ENCODE measurements at regions not wholly inside any gene's neighbourhood (a gene's known extent, or its start where the extent isn't known, plus 50 kb on each side); places are given as distances from the start of the nearest gene placed in this dataset.

DNA sequence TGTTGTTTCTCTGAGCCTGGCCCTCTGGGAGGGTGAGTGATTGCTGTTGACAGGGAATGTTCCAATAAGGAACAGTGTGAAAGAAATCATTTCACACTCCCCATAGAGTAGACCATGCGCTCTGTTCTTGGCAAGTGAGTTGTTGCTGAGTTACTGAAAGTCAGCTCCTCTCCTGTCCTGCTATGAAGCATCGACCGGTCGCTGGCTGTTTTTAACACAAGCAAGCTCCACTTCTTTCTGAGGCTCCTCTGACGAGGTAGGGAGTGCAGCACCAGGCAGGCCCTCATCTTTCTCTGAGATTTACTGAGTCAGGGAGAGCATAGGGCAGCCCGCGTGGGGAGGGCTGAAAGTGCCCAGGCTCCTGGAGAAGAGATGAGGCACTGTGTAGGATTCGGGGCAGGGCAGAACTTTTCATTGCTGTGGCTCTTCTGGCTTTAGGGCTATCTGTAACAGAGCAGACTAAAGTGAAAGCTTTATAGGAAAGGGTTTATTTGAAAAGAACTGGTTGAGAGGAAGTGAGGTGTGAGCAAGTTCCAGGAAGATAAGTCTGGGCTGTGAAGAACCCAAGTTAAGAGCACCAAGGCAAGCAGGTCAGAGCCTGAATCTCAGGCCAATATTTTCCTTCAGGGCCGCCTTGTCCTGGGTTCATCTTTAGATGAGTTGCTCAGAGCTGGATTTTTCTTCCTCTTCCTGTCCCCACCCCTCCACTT is 332.2 kb downstream of the CCSER2 start:
- TF ChIP-seq EZH2 (IDR thresholded peaks at IDR 0.05; ENCODE audit: insufficient read depth, low read length) (no peak), CTCF (IDR thresholded peaks at IDR 0.05; ENCODE audit: insufficient read depth, low read depth, low read length) (no peak)
- no peaks in the 10 kb centered on the region for H3K27me3 ChIP-seq (ENCODE audit: insufficient read depth, low read length)
- H3K4me2 ChIP-seq (ENCODE audit: low read length), result no peak overlapping the region
- no peaks in the 10 kb centered on the region for H3K36me3 ChIP-seq (ENCODE audit: insufficient read depth, low read length)
- FAIRE-seq (no peak), DNase-seq (ENCODE audit: low read depth) (no peak)
- peaks cover 23% of the 10 kb centered on the region for H3K27me3 Mint-ChIP-seq (ENCODE audit: low read depth, unreplicated experiment)
- no peaks in the 10 kb centered on the region for H3K4me1 Mint-ChIP-seq (ENCODE audit: low read depth, unreplicated experiment)
- no peaks in the 10 kb centered on the region for H3K79me2 ChIP-seq (ENCODE audit: insufficient read depth, low read length)
- H3K27ac ChIP-seq (ENCODE audit: low read depth, low read length), result no peak overlapping the region
- H4K20me1 ChIP-seq (ENCODE audit: insufficient read depth, low read length), result no peaks in the 10 kb centered on the region
- H3K4me1 ChIP-seq (ENCODE audit: insufficient read depth, low read length), result no peaks in the 10 kb centered on the region
- no peak overlapping the region for H3K4me3 ChIP-seq (ENCODE audit: insufficient read depth, low read depth, low read length)
- no peaks in the 10 kb centered on the region for H3K36me3 Mint-ChIP-seq (ENCODE audit: low read depth, unreplicated experiment)
- H3K27ac Mint-ChIP-seq (ENCODE audit: unreplicated experiment), result no peak overlapping the region
- H2AFZ ChIP-seq (ENCODE audit: low read depth, low read length), result no peak overlapping the region
- H3K9ac ChIP-seq (ENCODE audit: low read length), result no peak overlapping the region
- no peaks in the 10 kb centered on the region for H3K9me3 ChIP-seq (ENCODE audit: insufficient read depth, low read depth, low read length)
- no peaks in the 10 kb centered on the region for H3K9me3 Mint-ChIP-seq (ENCODE audit: unreplicated experiment)
- no peak overlapping the region for H3K4me3 Mint-ChIP-seq (ENCODE audit: unreplicated experiment)

GRCh38 chr10:84665211-84665610 is 336.8 kb downstream of the CCSER2 start:
- Mint-ChIP-seq H3K4me1 (ENCODE audit: low read depth, unreplicated experiment) (no peaks in the 10 kb centered on the region), H3K27ac (ENCODE audit: unreplicated experiment) (no peak overlapping the region), H3K9me3 (ENCODE audit: unreplicated experiment) (peaks cover 1% of the 10 kb centered on the region), H3K4me3 (ENCODE audit: unreplicated experiment) (no peak overlapping the region), H3K27me3 (ENCODE audit: low read depth, unreplicated experiment) (peaks cover 28% of the 10 kb centered on the region), H3K36me3 (ENCODE audit: low read depth, unreplicated experiment) (no peaks in the 10 kb centered on the region)
- Histone ChIP-seq H3K4me3 (ENCODE audit: insufficient read depth, low read depth, low read length) (no peak overlapping the region), H3K27me3 (ENCODE audit: insufficient read depth, low read length) (no peaks in the 10 kb centered on the region), H4K20me1 (ENCODE audit: insufficient read depth, low read length) (no peaks in the 10 kb centered on the region), H3K9me3 (ENCODE audit: insufficient read depth, low read depth, low read length) (no peaks in the 10 kb centered on the region), H3K36me3 (ENCODE audit: insufficient read depth, low read length) (no peaks in the 10 kb centered on the region), H3K4me2 (ENCODE audit: low read length) (no peak overlapping the region), H3K4me1 (ENCODE audit: insufficient read depth, low read length) (no peaks in the 10 kb centered on the region), H2AFZ (ENCODE audit: low read depth, low read length) (no peak overlapping the region), H3K27ac (ENCODE audit: low read depth, low read length) (no peak overlapping the region), H3K9ac (ENCODE audit: low read length) (no peak overlapping the region), H3K79me2 (ENCODE audit: insufficient read depth, low read length) (no peaks in the 10 kb centered on the region)
- DNase-seq (ENCODE audit: low read depth) (no peak), FAIRE-seq (no peak)
- TF ChIP-seq CTCF (IDR thresholded peaks at IDR 0.05; ENCODE audit: insufficient read depth, low read depth, low read length) (no peak), EZH2 (IDR thresholded peaks at IDR 0.05; ENCODE audit: insufficient read depth, low read length) (no peak)

- TF ChIP-seq CTCF (IDR thresholded peaks at IDR 0.05; ENCODE audit: insufficient read depth, low read depth, low read length) (no peak), EZH2 (IDR thresholded peaks at IDR 0.05; ENCODE audit: insufficient read depth, low read length) (no peak)
- H3K9me3 ChIP-seq (ENCODE audit: insufficient read depth, low read depth, low read length), result no peaks in the 10 kb centered on the region
- no peak overlapping the region for H3K27ac ChIP-seq (ENCODE audit: low read depth, low read length)
- H3K79me2 ChIP-seq (ENCODE audit: insufficient read depth, low read length), result no peaks in the 10 kb centered on the region
- no peaks in the 10 kb centered on the region for H3K27me3 ChIP-seq (ENCODE audit: insufficient read depth, low read length)
- FAIRE-seq (no peak), DNase-seq (ENCODE audit: low read depth) (no peak)
- peaks cover 1% of the 10 kb centered on the region for H3K9me3 Mint-ChIP-seq (ENCODE audit: unreplicated experiment)
- no peaks in the 10 kb centered on the region for H3K36me3 Mint-ChIP-seq (ENCODE audit: low read depth, unreplicated experiment)
- no peak overlapping the region for H3K4me3 ChIP-seq (ENCODE audit: insufficient read depth, low read depth, low read length)
- H3K9ac ChIP-seq (ENCODE audit: low read length), result no peak overlapping the region
- H2AFZ ChIP-seq (ENCODE audit: low read depth, low read length), result no peak overlapping the region
- no peaks in the 10 kb centered on the region for H3K4me1 ChIP-seq (ENCODE audit: insufficient read depth, low read length)
- no peaks in the 10 kb centered on the region for H3K36me3 ChIP-seq (ENCODE audit: insufficient read depth, low read length)
- H3K4me3 Mint-ChIP-seq (ENCODE audit: unreplicated experiment), result no peak overlapping the region
- H3K4me2 ChIP-seq (ENCODE audit: low read length), result no peak overlapping the region
- no peaks in the 10 kb centered on the region for H3K4me1 Mint-ChIP-seq (ENCODE audit: low read depth, unreplicated experiment)
- no peak overlapping the region for H3K27ac Mint-ChIP-seq (ENCODE audit: unreplicated experiment)
- no peaks in the 10 kb centered on the region for H4K20me1 ChIP-seq (ENCODE audit: insufficient read depth, low read length)
- H3K27me3 Mint-ChIP-seq (ENCODE audit: low read depth, unreplicated experiment), result peaks cover 23% of the 10 kb centered on the region
Observed at GRCh38 chr10:84665883-84666463, 337.6 kb downstream of the CCSER2 start.
